ENCODE measurements at regions not wholly inside any gene's neighbourhood (a gene's known extent, or its start where the extent isn't known, plus 50 kb on each side); places are given as distances from the start of the nearest gene placed in this dataset.

DNA sequence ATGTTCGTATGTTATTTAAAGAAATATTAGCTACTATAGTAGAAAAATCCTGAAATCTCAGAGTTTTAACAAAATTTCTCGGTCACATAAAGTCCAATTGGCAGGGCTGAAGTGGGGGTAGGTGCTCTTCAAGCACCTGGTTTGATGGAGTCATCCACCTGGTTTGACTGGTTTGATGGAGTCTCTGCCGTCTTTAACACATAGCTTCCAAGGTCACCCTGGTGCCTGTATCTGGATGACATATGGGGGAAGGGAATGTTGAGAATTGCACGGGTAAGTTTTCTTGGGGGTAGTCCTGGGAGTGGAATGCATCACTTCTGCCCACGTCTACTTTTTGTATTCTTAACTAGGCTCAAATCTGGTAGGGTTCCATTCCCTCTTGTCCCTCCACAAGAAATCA lies 351.2 kb downstream of the SH3GL2 start:
- ATAC-seq (ENCODE audit: low read depth) (no peak), DNase-seq (no peak)
- H3K4me1 ChIP-seq (ENCODE audit: control insufficient read depth in 2 of 2, insufficient read depth in 2 of 2, low read length in 2 of 2): no peaks in the 10 kb centered on the region
- H3K27ac ChIP-seq (ENCODE audit: low read length in 2 of 2): no peak overlapping the region
- no peak overlapping the region for H3K9ac ChIP-seq (ENCODE audit: low read length)
- H3K27ac Mint-ChIP-seq: no peak overlapping the region
- H3K27me3 Mint-ChIP-seq: no peaks in the 10 kb centered on the region
- H3K36me3 ChIP-seq (replicated peaks in 1 of 2; ENCODE audit: control extremely low read depth in 1 of 2, control insufficient read depth in 1 of 2, extremely low read depth in 1 of 2, insufficient read depth in 2 of 2, low read length in 1 of 2): no peaks in the 10 kb centered on the region
- H3K4me1 Mint-ChIP-seq: no peaks in the 10 kb centered on the region
- peaks cover 0 to 3% (median 0%) of the 10 kb centered on the region in 3 donors for H3K9me3 ChIP-seq (ENCODE audit: control extremely low read depth in 1 of 3, control insufficient read depth in 2 of 3, insufficient read depth in 1 of 3, low read length in 2 of 3)
- H3K4me3 ChIP-seq (ENCODE audit: control extremely low read depth in 1 of 5, extremely low read depth in 1 of 5, insufficient read depth in 1 of 5, low read depth in 2 of 5, low read length in 4 of 5): no peak overlapping the region
- H3K9me3 Mint-ChIP-seq (ENCODE audit: insufficient read depth): no peaks in the 10 kb centered on the region
- intact Hi-C loops (cut with micrococcal nuclease): no loop called here
- TF ChIP-seq, protein P1, sequence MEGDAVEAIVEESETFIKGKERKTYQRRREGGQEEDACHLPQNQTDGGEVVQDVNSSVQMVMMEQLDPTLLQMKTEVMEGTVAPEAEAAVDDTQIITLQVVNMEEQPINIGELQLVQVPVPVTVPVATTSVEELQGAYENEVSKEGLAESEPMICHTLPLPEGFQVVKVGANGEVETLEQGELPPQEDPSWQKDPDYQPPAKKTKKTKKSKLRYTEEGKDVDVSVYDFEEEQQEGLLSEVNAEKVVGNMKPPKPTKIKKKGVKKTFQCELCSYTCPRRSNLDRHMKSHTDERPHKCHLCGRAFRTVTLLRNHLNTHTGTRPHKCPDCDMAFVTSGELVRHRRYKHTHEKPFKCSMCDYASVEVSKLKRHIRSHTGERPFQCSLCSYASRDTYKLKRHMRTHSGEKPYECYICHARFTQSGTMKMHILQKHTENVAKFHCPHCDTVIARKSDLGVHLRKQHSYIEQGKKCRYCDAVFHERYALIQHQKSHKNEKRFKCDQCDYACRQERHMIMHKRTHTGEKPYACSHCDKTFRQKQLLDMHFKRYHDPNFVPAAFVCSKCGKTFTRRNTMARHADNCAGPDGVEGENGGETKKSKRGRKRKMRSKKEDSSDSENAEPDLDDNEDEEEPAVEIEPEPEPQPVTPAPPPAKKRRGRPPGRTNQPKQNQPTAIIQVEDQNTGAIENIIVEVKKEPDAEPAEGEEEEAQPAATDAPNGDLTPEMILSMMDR (IDR thresholded peaks at IDR 0.05): no peak
- no peak for TF ChIP-seq EZH2 (IDR thresholded peaks at IDR 0.05; ENCODE audit: borderline replicate concordance, insufficient read depth, low read depth, low read length, poor library complexity, severe bottlenecking)
- H3K4me2 ChIP-seq (replicated peaks; ENCODE audit: low read depth, low read length, poor library complexity, severe bottlenecking): no peak overlapping the region
- ChIA-PET CTCF (interaction anchor here (1.3 kb wide), 1 partner anchor 64 kb away, joined by 3 read pairs; no protein-coding TSS in a partner anchor), POLR2A (no interaction called here)
- H4K20me1 ChIP-seq (ENCODE audit: control insufficient read depth, insufficient read depth, low read length, poor library complexity, severe bottlenecking): no peaks in the 10 kb centered on the region
- H2AFZ ChIP-seq (ENCODE audit: insufficient read depth, low read depth, low read length, poor library complexity, severe bottlenecking): no peak overlapping the region
- H3K4me3 Mint-ChIP-seq: no peak overlapping the region
- WGBS (ENCODE audit: insufficient coverage): 100% methylated on average over 1 of the region's 5 CpGs
- H3K79me2 ChIP-seq (ENCODE audit: control insufficient read depth, insufficient read depth, low read length): no peaks in the 10 kb centered on the region
- no peaks in the 10 kb centered on the region for H3K27me3 ChIP-seq (replicated peaks in 1 of 4; ENCODE audit: control extremely low read depth in 1 of 4, control insufficient read depth in 3 of 4, insufficient read depth in 4 of 4, low read length in 3 of 4)

- H3K4me3 Mint-ChIP-seq: no peak overlapping the region
- H3K9me3 Mint-ChIP-seq (ENCODE audit: insufficient read depth): no peaks in the 10 kb centered on the region
- Histone ChIP-seq H3K36me3 (replicated peaks in 1 of 2; ENCODE audit: control extremely low read depth in 1 of 2, control insufficient read depth in 1 of 2, extremely low read depth in 1 of 2, insufficient read depth in 2 of 2, low read length in 1 of 2) (no peaks in the 10 kb centered on the region), H3K27me3 (replicated peaks in 1 of 4; ENCODE audit: control extremely low read depth in 1 of 4, control insufficient read depth in 3 of 4, insufficient read depth in 4 of 4, low read length in 3 of 4) (no peaks in the 10 kb centered on the region), H3K4me3 (ENCODE audit: control extremely low read depth in 1 of 5, extremely low read depth in 1 of 5, insufficient read depth in 1 of 5, low read depth in 2 of 5, low read length in 4 of 5) (no peak overlapping the region), H4K20me1 (ENCODE audit: control insufficient read depth, insufficient read depth, low read length, poor library complexity, severe bottlenecking) (no peaks in the 10 kb centered on the region), H3K9ac (ENCODE audit: low read length) (no peak overlapping the region), H3K4me2 (replicated peaks; ENCODE audit: low read depth, low read length, poor library complexity, severe bottlenecking) (no peak overlapping the region), H3K27ac (ENCODE audit: low read length in 2 of 2) (no peak overlapping the region), H3K79me2 (ENCODE audit: control insufficient read depth, insufficient read depth, low read length) (no peaks in the 10 kb centered on the region), H3K9me3 (ENCODE audit: control extremely low read depth in 1 of 3, control insufficient read depth in 2 of 3, insufficient read depth in 1 of 3, low read length in 2 of 3) (peaks cover 0 to 4% (median 0%) of the 10 kb centered on the region in 3 donors), H3K4me1 (ENCODE audit: control insufficient read depth in 2 of 2, insufficient read depth in 2 of 2, low read length in 2 of 2) (no peaks in the 10 kb centered on the region), H2AFZ (ENCODE audit: insufficient read depth, low read depth, low read length, poor library complexity, severe bottlenecking) (no peak overlapping the region)
- intact Hi-C loops (cut with micrococcal nuclease): no loop called here
- POLR2A ChIA-PET: no interaction called here
- DNase-seq: no peak
- no peak for ATAC-seq (ENCODE audit: low read depth)
- TF ChIP-seq EZH2 (IDR thresholded peaks at IDR 0.05; ENCODE audit: borderline replicate concordance, insufficient read depth, low read depth, low read length, poor library complexity, severe bottlenecking): no peak
- TF ChIP-seq, protein P1 (IDR thresholded peaks at IDR 0.05): no peak
- WGBS (ENCODE audit: insufficient coverage): 87% methylated on average over 7 of the region's 7 CpGs
- no peak overlapping the region for H3K27ac Mint-ChIP-seq
- no peaks in the 10 kb centered on the region for H3K4me1 Mint-ChIP-seq
- CTCF ChIA-PET: no interaction called here
- no peaks in the 10 kb centered on the region for H3K27me3 Mint-ChIP-seq
These were observed 357.5 kb downstream of the SH3GL2 start for GRCh38 chr9:17936365-17936764.

Measured in B cell (primary cell).